H1 (cell line): ENCODE measurements at regions not wholly inside any gene's neighbourhood (a gene's known extent, or its start where the extent isn't known, plus 50 kb on each side); places are given as distances from the start of the nearest gene placed in this dataset.
"Not testable (repeated sequence)": the region's sequence is repeated elsewhere in the genome, so short reads cannot be mapped to it uniquely, and the experiment has no call there.

Experiments used
- CTCF ChIA-PET: fragments of 300-600 bp; sonication (Branson Sonifier 250); formaldehyde crosslinking; loops from one replicate; lab custom pipeline; 2021; ENCODE audit not compliant: partially characterized antibody; lab: Charles Lee
- POLR2A ChIA-PET: fragments of 300-600 bp; sonication (Branson Sonifier 250); formaldehyde crosslinking; loops from one replicate; lab custom pipeline; 2021; ENCODE audit warnings: inconsistent platforms; ENCODE audit not compliant: partially characterized antibody; lab: Charles Lee
- DNase-seq, 2 experiments: peaks; one replicate each; pipeline versions ENCODE4 v3.0.0 to v3.0.0-alpha.2; 2010 to 2022; ENCODE audit warnings: low spot score in 2 of 2, low read depth in 1 of 2, mixed read lengths in 1 of 2
- FAIRE-seq: peaks from 2 replicates; lab custom pipeline; 2011; peaks lifted over from hg19 to GRCh38; lab: Jason Lieb, UNC
- H2AFZ ChIP-seq: 2 replicates; pipeline ENCODE4 v1.8.1; 2012; ENCODE audit warnings: low read length, inconsistent platforms
- H2AK5ac ChIP-seq: 2 replicates; pipeline ENCODE4 v1.6.1; 2013; ENCODE audit warnings: low read depth, low read length
- H2BK120ac ChIP-seq: replicated peaks from 2 replicates; pipeline ENCODE3; 2013; ENCODE audit warnings: low read depth, low read length, inconsistent platforms
- H2BK12ac ChIP-seq: 2 replicates; pipeline ENCODE4 v1.6.1; 2013; ENCODE audit warnings: low read depth, low read length
- H2BK15ac ChIP-seq: 2 replicates; pipeline ENCODE4 v1.6.1; 2013; ENCODE audit warnings: low read length
- H2BK20ac ChIP-seq: 2 replicates; pipeline ENCODE4 v1.6.1; 2013; ENCODE audit warnings: low read length
- H2BK5ac ChIP-seq: 2 replicates; pipeline ENCODE4 v1.6.1; 2013; ENCODE audit warnings: low read depth, low read length
- H3K14ac ChIP-seq: 2 replicates; pipeline ENCODE4 v1.6.1; 2013; ENCODE audit warnings: inconsistent platforms; ENCODE audit not compliant: insufficient read length
- H3K18ac ChIP-seq: 2 replicates; pipeline ENCODE4 v1.6.1; 2013; ENCODE audit warnings: low read length; ENCODE audit errors: extremely low read depth
- H3K23ac ChIP-seq: 2 replicates; pipeline ENCODE4 v1.6.1; 2013; ENCODE audit warnings: inconsistent platforms; ENCODE audit not compliant: insufficient read length
- H3K23me2 ChIP-seq: 2 replicates; pipeline ENCODE4 v1.6.1; 2013; ENCODE audit warnings: low read depth, low read length
- H3K27ac ChIP-seq: 2 replicates; pipeline ENCODE4 v1.6.1; 2011; ENCODE audit warnings: low read depth, low read length, inconsistent platforms
- H3K27me3 ChIP-seq, 4 experiments: replicated peaks in 1 of 4; 1 replicate in 1 of 4; 2 replicates in 3 of 4; pipeline versions ENCODE4 v1.6.1 to v1.8.1; 2011 to 2013; ENCODE audit warnings: low read length in 3 of 4, mild to moderate bottlenecking in 3 of 4, inconsistent platforms in 2 of 4, mixed read lengths in 2 of 4, moderate library complexity in 1 of 4; ENCODE audit not compliant: control insufficient read depth in 3 of 4, insufficient read depth in 3 of 4; ENCODE audit errors: extremely low read depth in 1 of 4
- H3K36me3 ChIP-seq, 4 experiments: 2 replicates each; pipeline versions ENCODE4 v1.6.1 to v1.8.1; 2011 to 2013; ENCODE audit warnings: mild to moderate bottlenecking in 4 of 4, low read length in 3 of 4, moderate library complexity in 2 of 4, control low read depth in 1 of 4, inconsistent platforms in 1 of 4; ENCODE audit not compliant: insufficient read depth in 4 of 4, control insufficient read depth in 2 of 4
- H3K4ac ChIP-seq: replicated peaks from 2 replicates; pipeline ENCODE3; 2013; ENCODE audit warnings: low read length, low read depth, mixed read lengths, inconsistent platforms; ENCODE audit not compliant: insufficient read length
- H3K4me1 ChIP-seq, 4 experiments: replicated peaks in 1 of 4; 1 replicate in 1 of 4; 2 replicates in 3 of 4; pipeline versions ENCODE4 v1.6.1 to v1.8.1; 2011 to 2013; ENCODE audit warnings: low read length in 3 of 4, inconsistent platforms in 2 of 4, mixed read lengths in 1 of 4; ENCODE audit not compliant: insufficient read depth in 4 of 4, control insufficient read depth in 3 of 4
- H3K4me2 ChIP-seq, 2 experiments: 2 replicates each; pipeline versions ENCODE4 v1.6.1 to v1.8.1; 2011 to 2013; ENCODE audit warnings: low read depth in 2 of 2, low read length in 2 of 2, control low read depth in 1 of 2, inconsistent platforms in 1 of 2, mild to moderate bottlenecking in 1 of 2; ENCODE audit not compliant: insufficient read depth in 1 of 2
- H3K4me3 ChIP-seq, 4 experiments: fragments of 200-600, 300-600 bp in 1 of 4; sonication (generic), shearing (Covaris generic), sonication (Bioruptor Twin) in 1 of 4; 2 replicates each; pipeline versions ENCODE4 v1.5.1 to v1.8.1; 2011 to 2016; ENCODE audit warnings: low read length in 4 of 4, low read depth in 3 of 4, control low read depth in 2 of 4, inconsistent platforms in 2 of 4, mild to moderate bottlenecking in 2 of 4, mixed read lengths in 1 of 4, moderate library complexity in 1 of 4; ENCODE audit not compliant: insufficient read depth in 2 of 4; ENCODE audit errors: extremely low read depth in 1 of 4
- H3K56ac ChIP-seq: replicated peaks from 2 replicates; pipeline ENCODE3; 2013; ENCODE audit warnings: low read depth, mild to moderate bottlenecking, mixed read lengths, low read length, inconsistent platforms; ENCODE audit not compliant: insufficient read length
- H3K79me1 ChIP-seq: 2 replicates; pipeline ENCODE4 v1.6.1; 2013; ENCODE audit warnings: low read depth, low read length, control low read depth
- H3K79me2 ChIP-seq, 2 experiments: 2 replicates each; pipeline versions ENCODE4 v1.6.1 to v1.8.1; 2012 to 2013; ENCODE audit warnings: low read length in 2 of 2, mild to moderate bottlenecking in 2 of 2, inconsistent platforms in 1 of 2; ENCODE audit not compliant: insufficient read depth in 2 of 2, control insufficient read depth in 1 of 2
- H3K9ac ChIP-seq, 4 experiments: replicated peaks in 1 of 4; 1 replicate in 1 of 4; 2 replicates in 3 of 4; pipeline versions ENCODE4 v1.6.1 to v1.8.1; 2011 to 2013; ENCODE audit warnings: low read depth in 3 of 4, low read length in 3 of 4, control low read depth in 2 of 4, mild to moderate bottlenecking in 2 of 4, moderate library complexity in 2 of 4, inconsistent platforms in 1 of 4; ENCODE audit errors: extremely low read depth in 1 of 4
- H3K9me3 ChIP-seq, 2 experiments: 2 replicates each; pipeline versions ENCODE4 v1.6.1 to v1.8.1; 2012 to 2013; ENCODE audit warnings: mild to moderate bottlenecking in 2 of 2, moderate library complexity in 2 of 2, control low read depth in 1 of 2, inconsistent platforms in 1 of 2, low read depth in 1 of 2, low read length in 1 of 2, mixed read lengths in 1 of 2; ENCODE audit not compliant: insufficient read depth in 2 of 2
- H4K20me1 ChIP-seq, 2 experiments: replicated peaks in 1 of 2; 2 replicates each; pipeline versions ENCODE3 to v1.8.1; 2011 to 2013; ENCODE audit warnings: inconsistent platforms in 2 of 2, low read length in 2 of 2, mild to moderate bottlenecking in 1 of 2; ENCODE audit not compliant: insufficient read depth in 2 of 2, control insufficient read depth in 1 of 2
- H4K5ac ChIP-seq: 2 replicates; pipeline ENCODE4 v1.6.1; 2013; ENCODE audit warnings: low read length, low read depth, mixed read lengths, inconsistent platforms; ENCODE audit not compliant: insufficient read length
- H4K8ac ChIP-seq: 2 replicates; pipeline ENCODE4 v1.8.0; 2013; ENCODE audit warnings: mild to moderate bottlenecking, moderate library complexity, low read length, inconsistent platforms; ENCODE audit not compliant: insufficient read depth; ENCODE audit errors: extremely low read depth
- H4K91ac ChIP-seq: replicated peaks from 2 replicates; pipeline ENCODE3; 2013; ENCODE audit warnings: low read length, mixed read lengths, inconsistent platforms; ENCODE audit not compliant: insufficient read length
- EZH2 ChIP-seq: fragments of 200-600 bp; sonication (generic); IDR thresholded peaks from 2 replicates; pipeline ENCODE4 v1.7.1; 2012; ENCODE audit warnings: low read depth, mild to moderate bottlenecking, moderate library complexity, low read length, inconsistent platforms; ENCODE audit not compliant: severe bottlenecking
- NANOG ChIP-seq: IDR thresholded peaks from 2 replicates; pipeline ENCODE4 v1.6.1; 2011; ENCODE audit warnings: low read length, low read depth, mild to moderate bottlenecking, inconsistent platforms; ENCODE audit not compliant: insufficient read depth, poor library complexity, severe bottlenecking
- SUZ12 ChIP-seq: fragments of 200-600 bp; sonication (generic); IDR thresholded peaks from 2 replicates; pipeline ENCODE4 v1.6.1; 2012; ENCODE audit warnings: mild to moderate bottlenecking, inconsistent platforms, low read length, moderate library complexity, mixed read lengths
- YY1 ChIP-seq: IDR thresholded peaks from 2 replicates; pipeline ENCODE4 v1.6.1; 2011; ENCODE audit warnings: low read depth, mild to moderate bottlenecking, low read length
- WGBS, 2 experiments: shearing (Covaris generic) in 1 of 2; methylation state at CpG; one replicate each; pipeline versions ENCODE4 v1.1.6 to v1.1.7; 2013 to 2015; ENCODE audit warnings: low lambda C conversion rate in 2 of 2, mixed read lengths in 2 of 2, inconsistent platforms in 1 of 2, low coverage in 1 of 2, missing lambda C conversion rate in 1 of 2; ENCODE audit not compliant: insufficient replicate concordance in 2 of 2, insufficient coverage in 1 of 2, insufficient read length in 1 of 2; ENCODE audit errors: extremely low coverage in 1 of 2, missing lambda C conversion rate in 1 of 2; 5-methylcytosine and 5-hydroxymethylcytosine counted together
- TF ChIP-seq, protein P1 (sequence below): IDR thresholded peaks from 2 replicates; pipeline ENCODE4 v1.6.1; 2011; ENCODE audit warnings: low read depth, mild to moderate bottlenecking, low read length; ENCODE audit not compliant: insufficient read depth

DNA sequence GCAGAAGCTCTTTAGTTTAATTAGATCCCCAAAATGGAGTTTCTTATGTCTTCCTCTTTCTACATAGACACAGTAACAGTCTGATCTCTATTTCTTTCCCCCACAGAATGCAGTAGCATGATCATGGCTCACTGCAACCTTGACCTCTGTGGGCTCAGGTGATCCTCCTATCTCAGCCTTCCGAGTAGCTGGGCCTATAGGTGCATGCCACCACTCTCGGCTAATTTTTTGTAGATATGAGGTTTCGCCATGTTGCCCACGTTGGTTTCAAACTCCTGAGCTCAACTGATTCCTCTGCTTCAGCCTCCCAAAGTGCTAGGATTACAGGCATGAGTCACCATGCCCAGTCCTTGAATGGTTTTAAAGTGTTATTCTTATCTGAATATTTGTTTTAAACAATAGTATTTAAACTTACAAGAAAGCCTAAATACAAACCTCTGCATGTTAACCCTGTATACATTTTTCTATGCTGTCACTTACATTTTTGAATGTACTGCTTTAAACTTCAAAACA, 120.6 kb downstream of the GOSR1 start (continued):
- TF ChIP-seq YY1 (no peak), EZH2 (no peak), SUZ12 (no peak), NANOG (no peak)
- TF ChIP-seq, protein P1, sequence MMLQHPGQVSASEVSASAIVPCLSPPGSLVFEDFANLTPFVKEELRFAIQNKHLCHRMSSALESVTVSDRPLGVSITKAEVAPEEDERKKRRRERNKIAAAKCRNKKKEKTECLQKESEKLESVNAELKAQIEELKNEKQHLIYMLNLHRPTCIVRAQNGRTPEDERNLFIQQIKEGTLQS = no peak

DNA sequence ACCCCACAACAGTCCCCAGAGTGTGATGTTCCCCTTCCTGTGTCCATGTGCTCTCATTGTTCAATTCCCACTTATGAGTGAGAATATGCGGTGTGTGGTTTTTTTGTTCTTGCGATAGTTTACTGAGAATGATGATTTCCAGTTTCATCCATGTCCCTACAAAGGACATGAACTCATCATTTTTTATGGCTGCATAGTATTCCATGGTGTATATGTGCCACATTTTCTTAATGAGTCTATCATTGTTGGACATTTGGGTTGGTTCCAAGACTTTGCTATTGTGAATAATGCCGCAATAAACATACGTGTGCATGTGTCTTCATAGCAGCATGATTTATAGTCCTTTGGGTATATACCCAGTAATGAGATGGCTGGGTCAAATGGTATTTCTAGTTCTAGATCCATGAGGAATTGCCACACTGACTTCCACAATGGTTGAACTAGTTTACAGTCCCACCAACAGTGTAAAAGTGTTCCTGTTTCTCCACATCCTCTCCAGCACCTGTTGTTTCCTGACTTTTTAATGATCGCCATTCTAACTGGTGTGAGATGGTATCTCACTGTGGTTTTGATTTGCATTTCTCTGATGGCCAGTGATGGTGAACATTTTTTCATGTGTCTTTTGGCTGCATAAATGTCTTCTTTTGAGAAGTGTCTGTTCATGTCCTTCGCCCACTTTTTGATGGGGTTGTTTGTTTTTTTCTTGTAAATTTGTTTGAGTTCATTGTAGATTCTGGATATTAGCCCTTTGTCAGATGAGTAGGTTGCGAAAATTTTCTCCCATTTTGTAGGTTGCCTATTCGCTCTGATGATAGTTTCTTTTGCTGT, 120.0 kb downstream of the GOSR1 start:
- FAIRE-seq, H2BK12ac ChIP-seq, H3K27me3 ChIP-seq, H3K23me2 ChIP-seq, H4K5ac ChIP-seq, H2BK15ac ChIP-seq, H3K79me2 ChIP-seq, H3K36me3 ChIP-seq, H3K4me1 ChIP-seq, POLR2A ChIA-PET, H4K91ac ChIP-seq, H3K14ac ChIP-seq, H2BK5ac ChIP-seq, H3K4me3 ChIP-seq, H3K4ac ChIP-seq, CTCF ChIA-PET, H3K79me1 ChIP-seq, DNase-seq, H3K9me3 ChIP-seq, H3K27ac ChIP-seq, H3K23ac ChIP-seq, H4K8ac ChIP-seq, H2AK5ac ChIP-seq, H3K18ac ChIP-seq, H2BK120ac ChIP-seq, H2BK20ac ChIP-seq, H3K4me2 ChIP-seq, H4K20me1 ChIP-seq, H3K56ac ChIP-seq, H2AFZ ChIP-seq, H3K9ac ChIP-seq: not testable (repeated sequence)
- 94% methylated on average over 6 of the region's 8 CpGs; no CpG with 5 or more reads in 1 of the 2 experiments for WGBS, 2 experiments
